T-helper 2 cell (primary cell): ENCODE measurements at regions not wholly inside any gene's neighbourhood (a gene's known extent, or its start where the extent isn't known, plus 50 kb on each side); places are given as distances from the start of the nearest gene placed in this dataset.
"Not testable (repeated sequence)": the region's sequence is repeated elsewhere in the genome, so short reads cannot be mapped to it uniquely, and the experiment has no call there.

Experiments used
- DNase-seq, 5 experiments: peaks; one replicate each; pipeline versions ENCODE4 v3.0.0 to v3.0.0-alpha.2; 2012 to 2022

- not testable (repeated sequence) for DNase-seq
Observed at GRCh38 chr18:14606546-14606945, 63.1 kb upstream of the POTEC start.

GRCh38 chr18:14607360-14607759, 64.0 kb upstream of the POTEC start:
- DNase-seq, result not testable (repeated sequence)

GRCh38 chr18:14612422-14612821, 69.0 kb upstream of the POTEC start:
- peak in 2 of 5 experiments; percentile 28 to 30 for DNase-seq

GRCh38 chr18:14614485-14614884, 71.1 kb upstream of the POTEC start:
- DNase-seq, result not testable (repeated sequence)

- DNase-seq, result not testable (repeated sequence)
Observed at GRCh38 chr18:14627336-14627735, 83.9 kb upstream of the POTEC start.

GRCh38 chr18:14628323-14628978, 85.1 kb upstream of the POTEC start:
- DNase-seq, result not testable (repeated sequence)

GRCh38 chr18:14628979-14629325, 85.6 kb upstream of the POTEC start:
- DNase-seq, result not testable (repeated sequence)

GRCh38 chr18:14632976-14633375, 89.6 kb upstream of the POTEC start:
- DNase-seq, result not testable (repeated sequence)

GRCh38 chr18:14638008-14638407, 94.6 kb upstream of the POTEC start:
- DNase-seq, result peak in 1 of 5 experiments; percentile 8

- not testable (repeated sequence) for DNase-seq
Observed at GRCh38 chr18:14641121-14641520, 97.7 kb upstream of the POTEC start.

GRCh38 chr18:14643715-14644290, 100.4 kb upstream of the POTEC start:
- not testable (repeated sequence) for DNase-seq

GRCh38 chr18:14693051-14693450, 54.9 kb upstream of the ANKRD30B start:
- DNase-seq, result not testable (repeated sequence)

GRCh38 chr18:14693882-14694281, 54.1 kb upstream of the ANKRD30B start:
- DNase-seq, result not testable (repeated sequence)

GRCh38 chr18:14698006-14698405, 50.0 kb upstream of the ANKRD30B start:
- not testable (repeated sequence) for DNase-seq
